ENCODE measurements at regions not wholly inside any gene's neighbourhood (a gene's known extent, or its start where the extent isn't known, plus 50 kb on each side); places are given as distances from the start of the nearest gene placed in this dataset.

GRCh38 chr4:41878991-41879491, 56.2 kb upstream of the TMEM33 start:
- peak overlapping the region; percentile 34 for H3K4me3 Mint-ChIP-seq
- H3K36me3 Mint-ChIP-seq (ENCODE audit: low read depth), result no peaks in the 10 kb centered on the region
- peak; percentile 72 for DNase-seq
- Histone ChIP-seq H3K9ac (ENCODE audit: extremely low read depth, low read length, poor library complexity, severe bottlenecking) (no peak overlapping the region), H3K27me3 (ENCODE audit: control insufficient read depth, insufficient read depth, low read length, poor library complexity, severe bottlenecking) (peaks cover 100% of the 10 kb centered on the region), H3K36me3 (ENCODE audit: control insufficient read depth, insufficient read depth, low read length) (no peaks in the 10 kb centered on the region), H3K4me1 (ENCODE audit: control insufficient read depth, insufficient read depth, low read length) (peaks cover 12% of the 10 kb centered on the region), H3K9me3 (ENCODE audit: control insufficient read depth, low read length) (no peaks in the 10 kb centered on the region), H3K27ac (ENCODE audit: low read depth, low read length) (peak overlapping the region; percentile 63), H3K4me3 (ENCODE audit: low read length) (no peak overlapping the region)
- H3K9me3 Mint-ChIP-seq, result no peaks in the 10 kb centered on the region
- no peak for TF ChIP-seq CTCF (conservative IDR thresholded peaks at IDR 0.05)
- H3K4me1 Mint-ChIP-seq, result peaks cover 27% of the 10 kb centered on the region
- WGBS, 2 experiments (ENCODE audit: insufficient coverage in 1 of 2, insufficient read length in 1 of 2), result 2% methylated on average over 23 of the region's 25 CpGs; no CpG with 5 or more reads in 1 of the 2 experiments
- H3K27ac Mint-ChIP-seq, result no peak overlapping the region
- H3K27me3 Mint-ChIP-seq (ENCODE audit: insufficient read depth), result peaks cover 98% of the 10 kb centered on the region

GRCh38 chr4:41878170-41878969, 56.9 kb upstream of the TMEM33 start:
- H3K27ac Mint-ChIP-seq, result no peak overlapping the region
- H3K36me3 Mint-ChIP-seq (ENCODE audit: low read depth), result no peaks in the 10 kb centered on the region
- Histone ChIP-seq H3K27me3 (ENCODE audit: control insufficient read depth, insufficient read depth, low read length, poor library complexity, severe bottlenecking) (peaks cover 100% of the 10 kb centered on the region), H3K36me3 (ENCODE audit: control insufficient read depth, insufficient read depth, low read length) (no peaks in the 10 kb centered on the region), H3K9me3 (ENCODE audit: control insufficient read depth, low read length) (no peaks in the 10 kb centered on the region), H3K4me3 (ENCODE audit: low read length) (no peak overlapping the region), H3K9ac (ENCODE audit: extremely low read depth, low read length, poor library complexity, severe bottlenecking) (no peak overlapping the region), H3K4me1 (ENCODE audit: control insufficient read depth, insufficient read depth, low read length) (peaks cover 12% of the 10 kb centered on the region), H3K27ac (ENCODE audit: low read depth, low read length) (peak overlapping the region; percentile 63)
- DNase-seq, result peak; percentile 63
- H3K4me1 Mint-ChIP-seq, result peaks cover 27% of the 10 kb centered on the region
- peaks cover 98% of the 10 kb centered on the region for H3K27me3 Mint-ChIP-seq (ENCODE audit: insufficient read depth)
- peak overlapping the region; percentile 34 for H3K4me3 Mint-ChIP-seq
- WGBS, 2 experiments (ENCODE audit: insufficient coverage in 1 of 2, insufficient read length in 1 of 2), result 4 to 6% methylated on average over 16 to 41 of the region's 41 CpGs
- no peak for TF ChIP-seq CTCF (conservative IDR thresholded peaks at IDR 0.05)
- no peaks in the 10 kb centered on the region for H3K9me3 Mint-ChIP-seq

GRCh38 chr4:41877020-41877796, 58.0 kb upstream of the TMEM33 start:
- H3K27ac Mint-ChIP-seq, result no peak overlapping the region
- H3K4me3 Mint-ChIP-seq, result no peak overlapping the region
- 48 to 72% methylated on average over 4 to 7 of the region's 7 CpGs for WGBS, 2 experiments (ENCODE audit: insufficient coverage in 1 of 2, insufficient read length in 1 of 2)
- Histone ChIP-seq H3K27ac (ENCODE audit: low read depth, low read length) (no peak overlapping the region), H3K9me3 (ENCODE audit: control insufficient read depth, low read length) (no peaks in the 10 kb centered on the region), H3K9ac (ENCODE audit: extremely low read depth, low read length, poor library complexity, severe bottlenecking) (no peak overlapping the region), H3K36me3 (ENCODE audit: control insufficient read depth, insufficient read depth, low read length) (no peaks in the 10 kb centered on the region), H3K4me1 (ENCODE audit: control insufficient read depth, insufficient read depth, low read length) (peaks cover 17% of the 10 kb centered on the region), H3K4me3 (ENCODE audit: low read length) (no peak overlapping the region), H3K27me3 (ENCODE audit: control insufficient read depth, insufficient read depth, low read length, poor library complexity, severe bottlenecking) (peaks cover 100% of the 10 kb centered on the region)
- DNase-seq, result peak; percentile 47
- no peak for TF ChIP-seq CTCF (conservative IDR thresholded peaks at IDR 0.05)
- peaks cover 98% of the 10 kb centered on the region for H3K27me3 Mint-ChIP-seq (ENCODE audit: insufficient read depth)
- no peaks in the 10 kb centered on the region for H3K9me3 Mint-ChIP-seq
- no peaks in the 10 kb centered on the region for H3K36me3 Mint-ChIP-seq (ENCODE audit: low read depth)
- H3K4me1 Mint-ChIP-seq, result peaks cover 27% of the 10 kb centered on the region
